MM.1S (cell line): ENCODE measurements at regions not wholly inside any gene's neighbourhood (a gene's known extent, or its start where the extent isn't known, plus 50 kb on each side); places are given as distances from the start of the nearest gene placed in this dataset.

Experiments
- EZH2phosphoT487 ChIP-seq: fragments of 300-600 bp; sonication (generic); IDR thresholded peaks from 2 replicates; pipeline ENCODE4 v1.6.1; 2018; ENCODE audit warnings: antibody characterized with exemption, low read length
- TF ChIP-seq, protein P1 (sequence below): fragments of 300-600 bp; sonication (generic); IDR thresholded peaks from 2 replicates; pipeline ENCODE4 v1.5.1; 2016; ENCODE audit warnings: antibody characterized with exemption, low read length, mixed read lengths

DNA sequence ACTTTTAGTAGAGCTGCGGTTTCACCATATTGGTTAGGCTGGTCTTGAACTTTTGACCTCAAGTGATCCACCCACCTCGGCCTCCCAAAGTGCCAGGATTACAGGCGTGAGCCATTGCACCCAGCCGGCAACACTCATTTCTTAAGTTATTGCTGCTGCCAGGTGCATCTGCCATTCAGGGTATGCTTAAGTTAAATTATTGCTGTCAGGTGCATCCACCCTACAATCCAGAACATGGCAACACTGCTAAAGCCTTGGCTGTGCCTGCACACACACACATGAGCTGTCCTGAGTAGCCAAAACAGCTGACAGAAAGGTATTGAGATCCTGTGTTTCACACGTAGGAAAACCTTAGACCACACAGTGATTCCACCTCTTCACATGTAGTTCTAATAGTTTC is 148.2 kb downstream of the FAM161A start:
- TF ChIP-seq, protein P1, sequence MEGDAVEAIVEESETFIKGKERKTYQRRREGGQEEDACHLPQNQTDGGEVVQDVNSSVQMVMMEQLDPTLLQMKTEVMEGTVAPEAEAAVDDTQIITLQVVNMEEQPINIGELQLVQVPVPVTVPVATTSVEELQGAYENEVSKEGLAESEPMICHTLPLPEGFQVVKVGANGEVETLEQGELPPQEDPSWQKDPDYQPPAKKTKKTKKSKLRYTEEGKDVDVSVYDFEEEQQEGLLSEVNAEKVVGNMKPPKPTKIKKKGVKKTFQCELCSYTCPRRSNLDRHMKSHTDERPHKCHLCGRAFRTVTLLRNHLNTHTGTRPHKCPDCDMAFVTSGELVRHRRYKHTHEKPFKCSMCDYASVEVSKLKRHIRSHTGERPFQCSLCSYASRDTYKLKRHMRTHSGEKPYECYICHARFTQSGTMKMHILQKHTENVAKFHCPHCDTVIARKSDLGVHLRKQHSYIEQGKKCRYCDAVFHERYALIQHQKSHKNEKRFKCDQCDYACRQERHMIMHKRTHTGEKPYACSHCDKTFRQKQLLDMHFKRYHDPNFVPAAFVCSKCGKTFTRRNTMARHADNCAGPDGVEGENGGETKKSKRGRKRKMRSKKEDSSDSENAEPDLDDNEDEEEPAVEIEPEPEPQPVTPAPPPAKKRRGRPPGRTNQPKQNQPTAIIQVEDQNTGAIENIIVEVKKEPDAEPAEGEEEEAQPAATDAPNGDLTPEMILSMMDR = no peak
- no peak for TF ChIP-seq EZH2phosphoT487
